Natural killer cell (primary cell): ENCODE measurements at regions not wholly inside any gene's neighbourhood (a gene's known extent, or its start where the extent isn't known, plus 50 kb on each side); places are given as distances from the start of the nearest gene placed in this dataset.

Experiments used
- ATAC-seq, 3 donors: fragments of 150-1000 bp in 2 of 3; fragments of 200-7000 bp in 1 of 3; cut with Tn5 transposase; 1 replicate in 1 of 3; 2 replicates in 2 of 3; pipeline ENCODE4 v1.10.0; 2021; ENCODE audit warnings: mild to moderate bottlenecking in 2 of 3, moderate library complexity in 2 of 3
- DNase-seq, 2 donors: peaks; one replicate each; pipeline versions ENCODE4 v3.0.0 to v3.0.0-alpha.2; 2013 to 2021; ENCODE audit warnings: mixed read lengths in 1 of 2
- H3K27ac ChIP-seq: one replicate; pipeline ENCODE4 v1.5.1; 2013; ENCODE audit warnings: mild to moderate bottlenecking, low read length
- H3K27me3 ChIP-seq: one replicate; pipeline ENCODE4 v1.6.1; 2013; ENCODE audit warnings: low read length; ENCODE audit not compliant: control insufficient read depth, insufficient read depth
- H3K36me3 ChIP-seq: one replicate; pipeline ENCODE4 v1.6.1; 2013; ENCODE audit warnings: low read length; ENCODE audit not compliant: control insufficient read depth, insufficient read depth
- H3K4me1 ChIP-seq: one replicate; pipeline ENCODE4 v1.6.1; 2013; ENCODE audit warnings: low read length; ENCODE audit not compliant: control insufficient read depth, insufficient read depth
- H3K4me3 ChIP-seq: one replicate; pipeline ENCODE4 v1.5.1; 2013; ENCODE audit warnings: low read length
- H3K9me3 ChIP-seq: one replicate; pipeline ENCODE4 v1.6.1; 2013; ENCODE audit warnings: low read length; ENCODE audit not compliant: control insufficient read depth, insufficient read depth
- H3K27ac Mint-ChIP-seq, 2 donors: one replicate each; pipeline ENCODE4 v1.8.0; 2022; ENCODE audit warnings: mild to moderate bottlenecking in 2 of 2, mixed read lengths in 2 of 2, moderate library complexity in 1 of 2
- H3K27me3 Mint-ChIP-seq, 2 donors: one replicate each; pipeline ENCODE4 v1.8.0; 2022; ENCODE audit warnings: low read depth in 2 of 2, mixed read lengths in 2 of 2
- H3K36me3 Mint-ChIP-seq: one replicate; pipeline ENCODE4 v1.8.0; 2022; ENCODE audit warnings: mixed read lengths
- H3K4me1 Mint-ChIP-seq, 2 donors: one replicate each; pipeline ENCODE4 v1.8.0; 2022; ENCODE audit warnings: mixed read lengths in 2 of 2
- H3K4me3 Mint-ChIP-seq: one replicate; pipeline ENCODE4 v1.8.0; 2022; ENCODE audit warnings: mild to moderate bottlenecking, moderate library complexity, mixed read lengths
- H3K9me3 Mint-ChIP-seq, 2 donors: one replicate each; pipeline ENCODE4 v1.8.0; 2022; ENCODE audit warnings: mixed read lengths in 2 of 2
- WGBS: methylation state at CpG from one replicate; pipeline ENCODE4 v1.1.7; 2013; ENCODE audit warnings: missing lambda C conversion rate; ENCODE audit not compliant: insufficient coverage; 5-methylcytosine and 5-hydroxymethylcytosine counted together
- intact Hi-C: fragments of 100-400 bp; cut with micrococcal nuclease; formaldehyde crosslinking; loops from one replicate; pipeline ENCODE4 v1.14.2; 2022
- TF ChIP-seq, protein P1 (sequence below): fragments of 200-600 bp; IDR thresholded peaks from one replicate; pipeline ENCODE4 v1.8.0; 2022; ENCODE audit warnings: antibody characterized with exemption

DNA sequence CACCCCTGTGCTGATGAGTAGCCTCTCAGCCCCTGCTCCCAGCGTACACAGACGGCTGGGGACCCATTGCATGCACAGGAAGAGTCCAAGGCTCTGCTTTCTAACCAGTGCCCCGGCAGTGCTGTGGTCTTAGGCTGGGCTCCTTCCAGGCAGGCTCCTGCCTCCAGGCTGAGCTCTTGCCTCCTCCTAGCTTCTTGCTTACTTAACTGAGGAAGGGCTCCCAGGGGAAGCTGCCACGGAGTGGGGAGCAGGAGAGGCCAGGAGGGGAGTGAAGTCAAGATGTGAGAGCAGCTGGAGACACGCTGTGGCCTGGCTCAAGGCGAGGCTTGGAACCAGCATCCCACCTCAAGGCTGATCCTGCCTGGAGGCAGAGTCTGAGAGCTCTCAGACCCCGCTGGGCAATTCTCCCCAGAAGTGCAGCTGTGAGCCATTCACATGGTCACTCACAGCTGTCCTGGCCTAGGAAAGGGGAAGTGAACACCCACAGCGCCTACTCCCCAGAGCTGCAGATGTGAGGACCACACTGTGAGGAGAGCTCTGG is 141.0 kb downstream of the TBXT start:
- no peaks in the 10 kb centered on the region for H3K4me1 Mint-ChIP-seq
- ATAC-seq, result no peak
- H3K27ac Mint-ChIP-seq, result no peak overlapping the region
- Histone ChIP-seq H3K4me1 (no peaks in the 10 kb centered on the region), H3K36me3 (no peaks in the 10 kb centered on the region), H3K27me3 (no peaks in the 10 kb centered on the region), H3K4me3 (no peak overlapping the region), H3K27ac (no peak overlapping the region), H3K9me3 (no peaks in the 10 kb centered on the region)
- no peak overlapping the region for H3K4me3 Mint-ChIP-seq
- WGBS, result 77% methylated on average over 8 of the region's 8 CpGs
- no peaks in the 10 kb centered on the region for H3K36me3 Mint-ChIP-seq
- no peaks in the 10 kb centered on the region for H3K27me3 Mint-ChIP-seq
- intact Hi-C loops, result no loop called here
- no peaks in the 10 kb centered on the region for H3K9me3 Mint-ChIP-seq
- TF ChIP-seq, protein P1, sequence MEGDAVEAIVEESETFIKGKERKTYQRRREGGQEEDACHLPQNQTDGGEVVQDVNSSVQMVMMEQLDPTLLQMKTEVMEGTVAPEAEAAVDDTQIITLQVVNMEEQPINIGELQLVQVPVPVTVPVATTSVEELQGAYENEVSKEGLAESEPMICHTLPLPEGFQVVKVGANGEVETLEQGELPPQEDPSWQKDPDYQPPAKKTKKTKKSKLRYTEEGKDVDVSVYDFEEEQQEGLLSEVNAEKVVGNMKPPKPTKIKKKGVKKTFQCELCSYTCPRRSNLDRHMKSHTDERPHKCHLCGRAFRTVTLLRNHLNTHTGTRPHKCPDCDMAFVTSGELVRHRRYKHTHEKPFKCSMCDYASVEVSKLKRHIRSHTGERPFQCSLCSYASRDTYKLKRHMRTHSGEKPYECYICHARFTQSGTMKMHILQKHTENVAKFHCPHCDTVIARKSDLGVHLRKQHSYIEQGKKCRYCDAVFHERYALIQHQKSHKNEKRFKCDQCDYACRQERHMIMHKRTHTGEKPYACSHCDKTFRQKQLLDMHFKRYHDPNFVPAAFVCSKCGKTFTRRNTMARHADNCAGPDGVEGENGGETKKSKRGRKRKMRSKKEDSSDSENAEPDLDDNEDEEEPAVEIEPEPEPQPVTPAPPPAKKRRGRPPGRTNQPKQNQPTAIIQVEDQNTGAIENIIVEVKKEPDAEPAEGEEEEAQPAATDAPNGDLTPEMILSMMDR, result no peak
- no peak for DNase-seq

- TF ChIP-seq, protein P1, result no peak
- H3K36me3 ChIP-seq, result no peaks in the 10 kb centered on the region
Observed at GRCh38 chr6:166025149-166025898, 142.3 kb downstream of the TBXT start.

GRCh38 chr6:166024252-166024651 is 143.4 kb downstream of the TBXT start:
- H3K36me3 ChIP-seq, result no peaks in the 10 kb centered on the region
- H3K27me3 ChIP-seq, result no peaks in the 10 kb centered on the region
- whole genome bisulfite sequencing, result 92% methylated on average over 8 of the region's 8 CpGs
- H3K4me1 ChIP-seq, result no peaks in the 10 kb centered on the region
- DNase-seq, result no peak
- no peak overlapping the region for H3K4me3 Mint-ChIP-seq
- H3K9me3 ChIP-seq, result no peaks in the 10 kb centered on the region
- H3K27ac ChIP-seq, result no peak overlapping the region
- no peaks in the 10 kb centered on the region for H3K27me3 Mint-ChIP-seq
- no peaks in the 10 kb centered on the region for H3K4me1 Mint-ChIP-seq
- H3K36me3 Mint-ChIP-seq, result no peaks in the 10 kb centered on the region
- H3K9me3 Mint-ChIP-seq, result no peaks in the 10 kb centered on the region
- TF ChIP-seq, protein P1, result no peak
- ATAC-seq, result no peak
- intact Hi-C loops, result no loop called here
- H3K4me3 ChIP-seq, result no peak overlapping the region
- H3K27ac Mint-ChIP-seq, result no peak overlapping the region

More at GRCh38 chr6:166025149-166025898, 142.3 kb downstream of the TBXT start:
- Mint-ChIP-seq H3K27ac (no peak overlapping the region), H3K27me3 (no peaks in the 10 kb centered on the region), H3K4me1 (no peaks in the 10 kb centered on the region), H3K9me3 (no peaks in the 10 kb centered on the region), H3K36me3 (no peaks in the 10 kb centered on the region), H3K4me3 (no peak overlapping the region)
- Histone ChIP-seq H3K27ac (no peak overlapping the region), H3K4me3 (no peak overlapping the region), H3K27me3 (no peaks in the 10 kb centered on the region), H3K4me1 (no peaks in the 10 kb centered on the region), H3K9me3 (no peaks in the 10 kb centered on the region)
- no peak for DNase-seq
- intact Hi-C loops, result no loop called here
- WGBS, result 95% methylated on average over 5 of the region's 8 CpGs
- ATAC-seq, result no peak
